Astrocyte (in vitro differentiated cells and primary cell): ENCODE measurements at regions not wholly inside any gene's neighbourhood (a gene's known extent, or its start where the extent isn't known, plus 50 kb on each side); places are given as distances from the start of the nearest gene placed in this dataset.

Source experiments
- CTCF ChIP-seq: IDR thresholded peaks from 2 replicates; pipeline ENCODE4 v1.5.1; 2011; ENCODE audit warnings: low read depth, mild to moderate bottlenecking, inconsistent platforms, low read length, moderate library complexity; ENCODE audit not compliant: insufficient read depth
- EZH2 ChIP-seq: IDR thresholded peaks from 2 replicates; pipeline ENCODE4 v1.6.1; 2012; ENCODE audit warnings: mild to moderate bottlenecking, low read length, inconsistent platforms; ENCODE audit not compliant: insufficient read depth

DNA sequence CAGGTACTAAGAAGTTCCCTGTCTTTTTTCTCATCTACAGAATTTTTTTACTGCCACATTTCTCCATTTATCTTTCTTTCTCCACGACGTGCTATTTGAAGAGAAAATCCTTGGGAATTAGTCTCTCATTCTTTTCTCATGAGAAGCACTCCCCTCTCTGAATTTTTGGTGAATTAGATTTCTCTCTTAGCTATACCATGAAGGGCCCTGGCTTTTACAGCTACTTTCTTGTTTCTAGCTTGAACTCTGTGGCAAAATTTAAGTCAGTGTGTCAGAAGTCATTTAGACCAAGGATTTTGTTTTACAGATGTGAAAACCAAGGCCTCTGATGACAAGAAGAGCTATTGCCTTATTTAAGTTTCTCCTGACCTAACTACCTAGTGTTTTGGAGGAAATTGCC is 213.1 kb downstream of the AEBP2 start:
- no peak for TF ChIP-seq CTCF
- TF ChIP-seq EZH2: no peak
